HG02852 (cell line): ENCODE measurements at regions not wholly inside any gene's neighbourhood (a gene's known extent, or its start where the extent isn't known, plus 50 kb on each side); places are given as distances from the start of the nearest gene placed in this dataset.
A peak's percentile ranks its signal among the peaks of the same experiment; 100 is the strongest.

Experiments
- ATAC-seq: cut with Tn5 transposase; IDR thresholded peaks from one replicate; pipeline ENCODE4 v1.9.1; 2021; ENCODE audit warnings: mild to moderate bottlenecking, moderate library complexity; ENCODE audit not compliant: unreplicated experiment

DNA sequence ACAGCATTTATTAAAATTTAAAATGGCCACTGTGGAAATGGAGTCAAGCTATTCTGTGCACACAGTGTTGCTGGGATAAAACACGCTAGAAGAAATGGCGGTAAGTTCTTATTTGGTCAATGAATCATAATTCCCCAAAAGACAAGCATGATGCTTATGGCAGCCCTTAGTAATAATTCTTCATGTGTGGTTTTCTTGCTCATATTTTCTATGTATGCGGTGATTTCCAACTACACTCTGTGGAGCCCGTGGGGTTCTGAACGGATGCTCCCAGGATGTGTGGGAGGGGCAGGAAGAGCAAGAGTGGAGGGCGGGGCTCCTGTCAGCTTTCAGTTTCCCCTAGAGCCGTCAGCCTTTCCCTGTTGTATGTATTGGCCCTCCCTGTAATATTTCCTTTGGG is 91.7 kb upstream of the RMDN2 start:
- ATAC-seq, result peak; percentile 86

DNA sequence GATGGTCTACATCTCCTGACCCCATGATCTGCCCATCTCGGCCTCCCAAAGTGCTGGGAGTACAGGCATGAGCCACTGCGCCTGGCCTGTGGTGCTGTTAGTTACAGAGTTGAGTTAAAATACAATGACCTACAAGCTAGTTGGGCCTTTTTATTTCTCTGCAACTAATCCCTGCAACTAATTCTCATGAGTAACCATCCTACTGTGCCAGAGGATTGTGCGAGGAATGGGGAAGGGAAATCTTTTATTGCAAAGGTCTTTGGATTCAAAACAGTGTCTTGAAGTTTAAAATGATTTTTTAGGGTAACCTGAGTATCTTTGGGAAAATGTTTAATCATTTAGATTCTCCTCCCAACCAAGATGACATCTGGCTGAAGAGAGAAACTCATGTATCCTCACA is 88.8 kb upstream of the RMDN2 start:
- ATAC-seq, result no peak

DNA sequence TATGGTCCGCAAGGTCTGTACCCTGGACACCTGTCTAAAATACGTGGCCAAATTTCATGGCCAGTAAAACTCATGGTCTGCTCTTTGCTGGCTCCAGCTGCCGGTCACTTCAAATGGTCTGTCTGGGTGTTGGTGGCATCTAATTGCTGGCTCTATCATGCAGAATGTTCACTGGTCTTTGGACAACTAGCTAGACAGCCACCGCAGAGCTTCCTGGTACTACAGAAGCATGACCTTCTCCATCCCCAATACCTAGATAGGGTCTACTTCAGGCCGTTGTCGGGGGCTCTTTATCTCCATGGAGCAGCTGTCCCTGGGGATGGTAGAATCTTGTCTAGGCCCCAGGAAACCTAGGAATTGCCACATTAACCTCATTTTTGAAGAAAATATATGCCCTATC is 88.4 kb upstream of the RMDN2 start:
- no peak for ATAC-seq

DNA sequence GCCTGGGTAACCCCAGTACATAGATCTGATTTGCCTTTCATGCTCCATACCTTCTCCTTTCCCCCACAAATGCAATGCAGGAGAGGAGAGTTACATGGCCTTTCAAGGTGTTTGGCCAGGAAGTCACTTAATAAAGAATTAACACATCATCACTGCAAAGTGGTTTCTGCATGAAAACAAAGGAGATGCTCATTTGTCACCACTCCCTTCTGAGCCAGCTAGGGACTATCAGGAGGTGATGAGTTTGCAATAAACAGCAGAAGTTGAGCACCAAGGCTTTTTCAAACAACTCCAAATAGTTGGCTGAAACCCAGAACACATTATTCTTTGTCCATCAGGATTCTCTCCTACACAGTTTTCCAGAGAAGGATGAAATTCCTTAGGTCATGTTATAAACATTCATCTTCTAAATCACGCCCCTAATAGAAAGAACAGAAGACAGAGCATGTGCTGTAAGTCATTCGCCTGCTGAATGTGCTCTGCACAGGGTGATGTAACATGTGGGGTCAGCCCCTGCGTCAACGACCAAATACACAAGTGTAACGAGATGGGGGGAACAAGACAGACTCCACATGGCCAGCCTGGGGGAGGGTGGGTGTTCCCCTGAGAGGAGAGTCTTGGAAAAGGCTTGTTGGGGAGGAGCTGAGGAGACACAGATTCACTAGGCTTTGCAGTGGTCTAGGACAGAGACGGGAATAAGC is 87.3 kb upstream of the RMDN2 start:
- no peak for ATAC-seq

DNA sequence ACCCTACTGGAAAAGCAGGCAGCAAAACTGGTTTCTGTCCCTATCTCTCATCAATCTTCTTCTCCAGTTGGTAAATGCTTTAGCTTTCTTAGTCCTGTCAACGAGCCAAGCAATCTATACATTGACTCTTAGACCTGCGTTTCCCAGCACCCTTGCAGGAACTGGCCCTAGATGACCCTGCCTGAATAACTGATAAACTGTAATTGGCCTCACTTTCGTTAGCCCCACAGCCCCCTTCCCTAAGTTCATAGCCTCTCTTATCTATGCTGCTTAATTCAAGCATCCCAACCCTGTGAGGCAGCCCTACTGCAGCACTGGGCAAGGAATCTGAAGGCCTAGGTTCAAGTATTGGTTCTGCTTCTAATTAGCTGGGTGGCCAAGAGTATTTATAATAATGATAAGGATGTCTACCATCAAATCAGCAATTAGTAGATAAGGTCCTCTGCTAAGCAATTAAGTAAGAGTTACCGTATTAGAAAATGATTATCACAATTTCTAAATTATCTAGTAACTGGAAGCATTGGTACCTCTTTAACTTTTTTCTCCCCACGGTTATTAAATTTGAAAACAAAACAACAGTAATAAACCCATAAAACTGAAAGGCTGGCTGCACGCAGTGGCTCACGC is 86.4 kb upstream of the RMDN2 start:
- ATAC-seq, result no peak

DNA sequence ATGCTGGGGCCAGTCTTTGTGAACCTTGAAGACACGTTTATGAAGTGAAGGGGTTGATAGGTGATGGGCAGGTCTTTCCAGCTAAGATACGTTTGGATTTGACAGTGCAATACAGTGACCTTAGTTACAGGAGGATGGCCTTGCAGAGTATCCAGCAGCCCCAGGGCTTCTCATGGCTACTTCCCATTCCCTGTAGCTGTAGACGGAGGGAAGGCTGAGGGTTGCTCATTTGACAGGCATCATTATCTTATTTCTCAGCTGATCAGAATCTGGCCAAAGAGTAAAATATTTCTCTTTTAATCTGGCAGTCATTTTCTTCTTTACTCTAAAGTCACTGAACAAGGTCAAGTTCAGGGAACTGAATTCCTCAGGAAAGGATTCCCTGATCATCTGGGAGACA is 85.1 kb upstream of the RMDN2 start:
- ATAC-seq, result no peak

DNA sequence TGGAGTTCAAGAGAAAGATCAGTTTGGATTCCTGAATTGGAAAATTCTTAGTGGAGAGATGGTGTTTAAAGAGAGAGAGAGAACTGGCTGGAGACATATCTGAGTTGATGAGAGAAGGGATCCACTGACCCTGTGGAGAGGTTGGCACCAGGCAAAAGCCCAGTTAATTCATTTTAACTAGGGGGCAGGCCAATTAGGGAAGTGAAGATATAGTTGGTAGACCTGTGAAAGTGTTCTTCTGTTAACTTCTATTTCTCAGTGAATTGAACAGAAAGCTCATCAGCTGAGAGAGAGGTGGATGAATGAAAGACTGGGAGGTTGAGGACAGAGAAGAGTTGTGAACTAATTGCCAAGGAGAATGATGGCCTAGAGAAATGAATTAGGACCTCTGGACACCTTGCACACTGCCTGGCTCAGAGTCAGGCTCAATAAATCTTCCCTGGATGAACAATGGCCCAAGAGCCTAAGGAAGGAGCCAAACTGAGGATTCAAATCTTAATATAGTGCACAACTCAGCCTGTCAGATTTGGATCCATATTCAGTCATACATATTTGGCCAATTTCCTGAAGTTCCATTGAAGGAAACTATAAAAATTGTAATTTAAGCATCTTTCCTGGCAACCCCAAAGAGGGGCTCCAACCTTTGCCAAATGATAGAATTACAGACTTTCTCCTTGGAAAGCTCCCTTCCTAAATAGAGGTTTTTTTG is 82.2 kb upstream of the RMDN2 start:
- no peak for ATAC-seq

DNA sequence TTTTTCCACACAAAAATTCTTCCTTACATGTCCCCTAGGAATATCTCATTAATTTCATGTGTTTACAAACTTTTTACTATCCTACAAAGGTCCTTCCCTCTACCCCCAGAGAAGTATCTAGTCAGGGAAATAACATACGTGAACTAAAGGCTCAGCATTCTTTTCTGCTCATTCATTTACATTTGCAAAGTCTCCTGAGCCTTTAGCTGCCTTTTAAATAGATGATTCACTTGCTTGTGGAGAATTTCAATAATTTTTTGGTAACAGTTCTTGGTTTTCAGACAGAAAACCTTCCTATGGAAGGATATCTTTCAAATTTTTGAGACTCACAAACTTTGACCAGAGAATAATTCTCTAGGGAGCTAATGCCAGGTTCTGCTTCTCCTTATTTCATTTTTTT is 81.5 kb upstream of the RMDN2 start:
- no peak for ATAC-seq

DNA sequence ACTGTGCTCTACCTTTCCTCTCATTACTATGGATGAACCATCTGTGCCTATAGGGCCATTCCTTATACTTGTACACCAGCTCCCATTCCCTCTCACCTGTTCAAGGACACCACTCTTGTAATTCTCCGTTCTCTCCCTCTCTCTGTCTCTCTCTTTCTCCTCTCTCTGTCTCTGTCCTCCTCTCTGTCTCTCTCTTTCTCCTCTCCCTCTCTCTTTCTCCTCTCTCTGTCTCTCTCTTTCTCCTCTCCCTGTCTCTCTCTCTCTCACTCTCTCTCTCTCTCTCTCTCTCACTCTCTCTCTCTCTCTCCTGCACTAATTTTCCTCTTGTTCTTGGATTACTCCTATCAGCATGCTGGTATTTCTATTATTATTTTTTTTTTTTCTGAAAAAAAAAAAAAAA is 78.9 kb upstream of the RMDN2 start:
- ATAC-seq, result no peak

DNA sequence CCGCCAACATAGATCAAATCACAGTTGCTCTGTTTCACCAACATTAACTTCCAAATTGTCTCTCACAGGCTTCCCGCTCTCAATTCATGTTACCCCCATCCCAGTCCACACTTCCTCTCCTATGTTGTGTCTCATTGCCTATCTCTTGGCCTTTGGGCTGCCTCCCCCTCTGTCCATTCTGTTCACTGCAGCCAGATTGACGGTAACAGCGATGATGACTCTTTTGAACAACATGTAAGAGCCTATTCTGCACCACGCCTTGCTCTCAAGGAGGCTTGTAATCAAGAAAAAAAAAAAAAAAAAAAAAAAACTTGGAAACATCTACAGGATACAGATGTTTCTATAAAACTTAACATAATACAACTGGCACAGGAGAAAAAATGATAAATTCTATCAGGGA is 77.3 kb upstream of the RMDN2 start:
- ATAC-seq, result no peak

DNA sequence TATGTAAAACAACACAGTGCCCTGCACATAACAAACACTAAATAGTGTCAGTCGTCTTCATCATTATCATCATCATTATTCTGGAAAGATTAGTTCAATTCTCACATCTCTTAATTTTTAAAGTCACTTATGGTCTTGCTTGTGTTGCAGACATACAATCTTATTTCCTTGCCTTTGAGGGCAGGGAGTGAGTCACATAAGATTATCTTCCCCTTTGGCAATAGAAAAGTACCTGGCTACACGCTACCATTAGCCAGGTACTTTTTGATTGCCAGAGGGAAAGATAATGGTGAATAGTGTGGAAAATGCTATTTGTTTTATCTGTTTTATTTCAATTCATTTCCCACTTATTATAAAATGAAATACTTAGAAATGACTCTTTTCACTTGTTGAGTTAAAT is 76.6 kb upstream of the RMDN2 start:
- no peak for ATAC-seq

DNA sequence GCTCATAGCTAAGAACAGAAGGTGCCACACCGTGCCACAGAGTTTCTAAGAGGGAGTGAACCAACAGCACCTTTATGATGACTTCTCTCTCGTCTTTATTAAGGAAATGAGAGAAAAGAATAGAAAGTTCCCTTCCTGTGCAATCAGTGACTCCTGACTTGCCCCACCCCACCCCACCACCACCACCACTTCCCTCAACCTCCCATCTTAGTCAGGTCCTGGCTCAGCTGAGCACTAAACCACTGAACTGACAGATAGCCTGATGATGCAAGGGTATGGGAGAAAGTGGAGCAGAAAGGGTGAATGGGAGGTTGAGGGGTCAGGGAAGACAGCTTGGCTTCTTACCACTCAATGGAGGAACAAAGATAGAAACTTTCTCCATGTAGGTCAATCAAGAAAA is 75.2 kb upstream of the RMDN2 start:
- ATAC-seq, result no peak

DNA sequence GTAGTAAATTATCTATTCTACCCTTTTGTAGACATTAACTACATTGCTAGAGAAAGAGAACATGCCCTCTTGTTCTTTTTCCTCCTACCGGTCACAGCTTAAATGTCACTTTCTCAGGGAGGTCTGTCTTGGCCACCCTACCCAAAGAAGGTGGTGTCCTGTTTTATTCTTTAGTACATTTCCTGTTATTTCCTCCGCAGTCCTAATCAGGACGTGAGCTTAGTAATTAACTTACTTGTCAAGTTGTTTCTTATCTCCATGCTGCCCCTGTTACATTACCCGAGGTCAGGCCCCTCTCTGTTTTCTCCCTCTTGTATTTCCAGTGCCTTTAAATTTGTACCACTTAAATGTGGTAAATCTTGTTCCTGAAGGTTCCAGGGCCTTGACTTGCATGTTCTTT is 73.7 kb upstream of the RMDN2 start:
- peak; percentile 9 for ATAC-seq

DNA sequence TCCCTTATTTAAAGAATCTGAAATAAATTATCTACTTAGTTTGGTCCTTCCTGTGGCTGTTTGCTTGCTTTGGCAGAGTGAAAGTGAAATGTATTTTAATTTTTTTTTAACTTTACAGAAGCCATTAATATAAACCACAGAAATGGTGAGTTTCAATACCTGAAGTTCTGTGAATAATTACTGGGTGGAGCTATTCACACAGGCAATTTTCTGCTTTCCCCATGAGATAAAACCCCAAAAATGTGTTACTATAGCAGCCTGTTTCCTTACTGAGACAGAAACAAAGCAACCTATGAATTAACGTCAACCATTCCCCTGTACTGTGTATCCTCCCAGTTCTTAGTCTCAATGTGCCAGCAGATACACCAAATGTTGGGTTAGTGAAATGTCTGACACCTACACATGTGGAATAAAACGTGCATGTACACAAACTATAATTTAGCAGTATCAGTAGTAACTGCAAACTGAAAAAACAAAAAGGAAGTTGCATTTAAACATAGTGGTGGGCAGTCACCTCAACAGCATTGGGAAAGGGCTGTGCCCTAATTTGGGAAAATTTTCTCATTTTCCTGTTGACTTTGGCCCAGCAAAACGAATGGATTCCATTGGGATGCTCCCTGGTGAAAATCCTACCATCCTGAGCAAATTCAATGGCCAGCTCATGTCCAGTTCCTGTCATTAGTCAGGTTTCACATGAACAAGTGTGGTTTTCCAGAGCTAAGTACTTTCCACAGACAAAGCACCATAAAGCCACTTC is 73.1 kb upstream of the RMDN2 start:
- peak; percentile 64 for ATAC-seq

DNA sequence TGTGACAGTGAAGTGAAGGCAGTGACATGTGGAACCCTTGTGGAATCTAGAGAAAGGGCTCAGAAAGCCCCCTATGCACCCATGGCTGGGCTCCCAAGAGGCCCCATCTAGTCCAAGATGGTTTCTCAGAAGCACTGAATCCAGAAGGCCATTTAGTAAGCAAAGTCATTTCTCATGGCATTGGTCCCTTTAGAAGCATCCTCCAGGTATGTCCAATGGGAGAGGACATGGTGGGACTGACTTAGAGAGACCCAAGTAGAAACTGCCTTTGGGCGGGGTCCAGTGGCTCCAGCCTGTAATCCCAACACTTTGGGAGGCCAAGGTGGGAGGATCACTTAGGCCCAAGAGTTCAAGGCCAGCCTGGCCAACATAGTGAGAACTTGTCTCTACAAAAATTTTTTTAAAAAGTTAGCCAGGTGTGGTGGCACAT is 72.5 kb upstream of the RMDN2 start:
- no peak for ATAC-seq

DNA sequence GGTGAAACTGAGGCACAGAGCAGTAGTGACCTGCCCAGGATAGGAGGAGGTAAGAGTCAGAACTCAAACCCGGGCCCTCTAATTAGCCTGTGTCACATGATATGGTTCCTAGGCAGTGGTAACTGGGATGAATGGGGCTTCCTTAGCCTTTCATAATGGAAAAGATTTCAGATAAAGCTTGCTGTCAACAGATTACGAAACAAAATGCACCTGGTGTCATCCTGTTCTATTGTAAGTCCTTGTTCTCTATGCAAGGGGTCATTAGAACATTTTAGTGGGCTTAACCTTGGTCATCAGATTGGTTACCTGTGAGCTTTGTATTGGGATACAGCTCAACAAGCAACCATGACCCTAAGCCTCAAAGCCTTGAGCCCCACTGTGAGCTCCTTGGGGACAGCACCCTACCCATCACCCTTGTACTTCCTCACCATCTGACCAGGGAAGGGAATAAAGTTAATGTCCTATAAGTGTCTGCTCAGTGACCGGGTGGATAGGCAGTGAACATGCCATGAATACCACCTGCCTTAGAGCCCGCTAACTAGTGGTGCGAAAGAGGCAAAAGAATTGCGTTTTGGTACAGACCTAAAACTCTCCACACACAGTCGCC is 70.3 kb upstream of the RMDN2 start:
- no peak for ATAC-seq

DNA sequence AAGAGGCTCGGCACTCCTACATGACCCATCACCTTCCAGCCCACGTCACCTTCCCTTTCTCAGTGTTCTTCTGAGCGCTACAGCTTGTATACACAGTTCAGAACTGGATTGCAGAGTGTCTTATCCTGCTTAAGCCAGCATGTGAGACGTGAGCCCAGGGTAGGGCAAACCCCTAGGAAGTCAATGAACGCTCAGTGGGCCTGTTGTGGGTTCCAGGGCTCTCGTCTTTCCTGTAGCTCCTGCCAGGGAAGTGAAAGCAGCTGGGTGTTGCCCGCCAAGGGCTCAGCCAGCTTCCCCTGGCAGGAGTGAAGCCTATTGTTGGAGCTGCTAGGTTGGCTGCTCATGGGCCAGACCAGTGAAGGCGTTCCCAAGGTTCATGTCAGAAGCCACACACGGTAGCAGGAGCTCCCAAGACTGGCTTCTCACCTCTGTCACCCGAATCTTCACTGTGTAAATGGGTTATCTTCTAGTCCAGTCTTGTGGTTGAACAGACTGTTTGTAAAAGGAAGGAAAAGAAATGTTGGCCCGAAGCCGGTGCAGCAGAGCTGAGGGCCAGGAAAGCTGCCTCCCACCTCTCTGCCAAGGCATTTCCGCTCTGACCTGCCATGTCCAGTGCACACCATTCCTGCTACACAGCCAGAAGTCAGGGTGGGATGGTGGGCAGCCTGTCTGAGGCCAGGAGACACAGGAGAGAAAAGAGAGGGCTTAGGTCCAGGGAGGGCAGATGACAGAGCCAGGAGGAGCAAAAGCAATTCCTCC is 69.6 kb upstream of the RMDN2 start:
- no peak for ATAC-seq

DNA sequence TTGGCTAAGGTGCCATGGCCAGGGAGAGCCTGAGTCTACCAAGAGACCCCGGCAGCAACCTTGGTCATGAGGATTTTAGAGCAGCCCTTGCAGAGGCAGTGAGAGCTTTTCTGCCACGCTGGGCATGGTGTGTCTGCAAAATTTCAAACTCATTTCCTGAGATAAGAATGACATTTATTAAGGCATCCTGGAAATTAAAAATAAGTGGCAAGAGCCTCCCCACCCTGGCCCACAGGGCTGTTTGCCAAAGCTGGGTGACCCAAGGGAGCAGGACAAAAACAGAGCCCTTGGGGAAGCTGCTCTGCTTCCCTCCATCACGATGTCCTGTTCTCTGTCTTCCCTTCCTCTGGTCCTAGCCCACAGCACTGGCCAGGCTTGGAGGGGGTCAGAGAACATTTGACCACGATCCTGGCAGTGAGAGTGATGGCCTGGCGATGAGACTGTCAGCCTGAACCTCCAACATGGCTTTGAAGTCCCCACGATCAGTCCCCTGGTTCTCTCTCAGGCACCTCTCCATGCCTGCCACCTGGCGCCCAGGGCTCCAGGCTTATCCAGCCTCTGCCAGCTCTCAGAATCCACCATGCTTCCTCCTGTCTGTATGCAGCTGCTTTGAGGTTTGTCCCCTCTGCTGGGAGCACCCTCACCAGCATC is 68.9 kb upstream of the RMDN2 start:
- no peak for ATAC-seq

DNA sequence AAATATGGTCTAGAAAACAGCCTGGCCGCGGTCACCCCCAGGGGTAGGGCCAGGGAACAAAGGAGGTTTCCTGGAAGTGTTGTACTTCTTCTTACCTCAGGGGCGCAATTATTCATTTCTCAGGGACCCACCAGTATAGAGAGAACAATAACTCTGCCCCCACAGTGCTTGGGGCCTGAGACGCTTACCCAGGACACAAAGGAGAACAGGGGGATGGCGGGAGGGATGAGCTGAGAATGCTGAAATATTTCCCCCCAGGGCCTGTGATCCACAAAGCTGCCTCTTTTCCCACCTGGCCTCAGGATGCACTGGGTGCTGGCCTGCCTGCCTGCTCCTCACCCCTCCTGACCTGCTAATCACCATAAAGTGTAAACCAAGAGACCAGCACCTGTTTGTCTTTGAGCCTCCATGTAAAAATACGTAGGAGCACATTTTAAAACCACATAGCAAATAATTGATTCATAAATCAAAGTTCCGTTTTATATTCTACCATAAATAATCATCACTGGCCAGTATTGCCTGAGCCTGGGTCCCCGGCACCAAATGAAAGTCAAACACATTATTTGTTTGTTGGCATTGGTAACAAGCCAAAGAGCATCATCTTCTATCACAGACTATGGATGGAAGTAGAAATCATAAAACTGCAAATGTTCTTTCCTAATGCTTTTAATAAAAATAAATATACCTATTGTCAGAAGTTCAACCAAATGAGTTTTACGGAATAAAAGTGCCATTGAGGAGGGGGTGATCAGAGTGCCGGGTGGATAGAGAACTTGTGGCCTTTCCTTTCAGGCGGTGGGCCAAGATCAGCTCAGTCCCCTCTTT is 67.3 kb upstream of the RMDN2 start:
- no peak for ATAC-seq
